ENCODE measurements at regions not wholly inside any gene's neighbourhood (a gene's known extent, or its start where the extent isn't known, plus 50 kb on each side); places are given as distances from the start of the nearest gene placed in this dataset.

DNA sequence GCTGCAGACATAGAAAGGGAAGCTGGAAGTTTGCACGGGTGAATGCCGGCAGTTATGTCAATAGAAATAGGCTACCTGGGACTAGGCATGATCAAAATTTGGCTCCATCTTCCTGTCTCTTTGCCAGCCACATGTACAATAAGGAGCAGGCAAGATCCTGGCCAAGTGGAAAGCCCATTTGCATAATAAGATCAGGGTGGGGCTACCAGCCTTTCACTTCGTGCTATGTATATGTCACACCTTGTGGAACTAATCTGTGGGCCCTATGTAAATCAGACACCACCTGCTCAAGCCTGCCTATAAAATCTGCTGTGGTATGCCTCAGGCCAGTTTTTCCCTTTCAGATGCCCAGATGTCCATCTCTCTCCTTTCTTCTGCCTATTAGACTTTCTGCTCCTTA is 79.3 kb upstream of the DRD2 start:
- DNase-seq (ENCODE audit: low spot score) = no peak

DNA sequence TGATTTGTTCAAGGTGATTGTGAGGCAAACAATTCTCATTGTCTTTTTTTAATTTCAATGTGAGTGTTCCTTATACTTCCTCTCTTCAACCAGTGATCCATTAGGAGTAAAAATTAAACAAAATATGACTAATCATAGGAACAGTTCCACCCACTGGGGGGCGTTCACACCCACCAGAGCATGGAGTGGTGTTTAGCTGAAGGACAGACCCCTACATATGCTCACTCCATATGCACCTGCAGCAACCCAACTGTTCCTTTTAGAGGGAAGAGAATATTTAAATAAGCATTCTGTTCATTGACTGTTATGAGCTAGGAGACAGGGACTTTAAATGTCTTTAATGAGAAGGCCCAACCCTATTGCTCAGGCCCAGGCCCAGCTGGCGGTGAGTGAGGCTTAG is 78.7 kb upstream of the DRD2 start:
- DNase-seq (ENCODE audit: low spot score) = no peak

DNA sequence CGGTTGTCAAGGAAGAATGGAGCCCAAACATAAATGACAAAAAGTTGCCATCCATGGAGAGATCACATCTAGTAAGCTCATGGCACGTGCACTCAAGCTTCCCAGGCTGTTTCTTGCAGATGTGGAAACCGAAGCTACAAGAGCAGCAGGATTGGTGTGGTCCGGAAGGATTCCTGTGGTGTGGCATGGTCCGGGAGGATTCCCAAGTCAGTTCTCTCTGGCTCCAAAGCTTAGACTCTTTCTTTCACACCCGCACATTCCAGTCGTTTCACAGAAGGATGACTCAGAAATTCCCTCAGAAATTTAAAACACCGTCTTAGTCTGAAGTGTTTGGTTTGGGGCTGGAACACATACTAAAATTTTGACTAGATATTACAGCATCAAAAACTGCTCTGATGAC is 78.0 kb upstream of the DRD2 start:
- no peak for DNase-seq (ENCODE audit: low spot score)

DNA sequence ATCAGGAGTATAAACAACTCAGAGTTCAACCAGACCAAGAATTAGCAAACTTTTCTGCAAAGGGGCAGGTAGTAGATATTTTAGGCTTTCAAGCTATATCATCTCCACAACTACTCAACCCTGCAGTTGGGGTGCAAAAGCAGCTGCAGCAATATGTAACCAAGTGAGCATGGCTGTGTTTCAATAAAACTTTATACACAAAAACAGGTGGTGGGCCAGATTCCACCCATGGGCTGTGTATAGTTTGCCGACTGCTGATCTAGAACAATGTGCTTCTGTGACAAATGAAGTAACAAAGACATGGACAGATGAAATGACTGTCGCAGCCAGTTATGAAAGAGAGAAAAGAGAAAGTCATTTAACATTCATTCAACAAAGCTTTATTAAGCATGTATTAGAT is 77.1 kb upstream of the DRD2 start:
- DNase-seq (ENCODE audit: low spot score) = no peak

DNA sequence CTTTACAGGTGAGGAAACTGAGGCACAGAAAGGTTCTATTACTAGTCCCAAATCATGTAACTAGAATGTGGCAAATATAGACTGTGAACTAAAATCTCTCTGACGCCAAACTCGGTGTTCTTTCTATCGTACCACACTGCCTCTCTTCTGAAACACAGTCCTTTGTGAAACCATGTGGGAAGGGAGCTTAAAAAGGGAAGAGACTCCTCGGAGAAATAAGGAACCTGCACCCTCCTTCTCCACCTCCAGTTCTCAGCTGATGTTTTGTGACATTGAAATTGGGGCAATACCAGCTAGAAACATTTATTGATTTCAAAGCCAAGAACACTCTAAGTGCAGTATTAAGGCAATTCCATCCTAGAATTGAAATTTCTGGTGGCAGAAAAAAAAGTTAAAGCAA is 76.4 kb upstream of the DRD2 start:
- no peak for DNase-seq (ENCODE audit: low spot score)

DNA sequence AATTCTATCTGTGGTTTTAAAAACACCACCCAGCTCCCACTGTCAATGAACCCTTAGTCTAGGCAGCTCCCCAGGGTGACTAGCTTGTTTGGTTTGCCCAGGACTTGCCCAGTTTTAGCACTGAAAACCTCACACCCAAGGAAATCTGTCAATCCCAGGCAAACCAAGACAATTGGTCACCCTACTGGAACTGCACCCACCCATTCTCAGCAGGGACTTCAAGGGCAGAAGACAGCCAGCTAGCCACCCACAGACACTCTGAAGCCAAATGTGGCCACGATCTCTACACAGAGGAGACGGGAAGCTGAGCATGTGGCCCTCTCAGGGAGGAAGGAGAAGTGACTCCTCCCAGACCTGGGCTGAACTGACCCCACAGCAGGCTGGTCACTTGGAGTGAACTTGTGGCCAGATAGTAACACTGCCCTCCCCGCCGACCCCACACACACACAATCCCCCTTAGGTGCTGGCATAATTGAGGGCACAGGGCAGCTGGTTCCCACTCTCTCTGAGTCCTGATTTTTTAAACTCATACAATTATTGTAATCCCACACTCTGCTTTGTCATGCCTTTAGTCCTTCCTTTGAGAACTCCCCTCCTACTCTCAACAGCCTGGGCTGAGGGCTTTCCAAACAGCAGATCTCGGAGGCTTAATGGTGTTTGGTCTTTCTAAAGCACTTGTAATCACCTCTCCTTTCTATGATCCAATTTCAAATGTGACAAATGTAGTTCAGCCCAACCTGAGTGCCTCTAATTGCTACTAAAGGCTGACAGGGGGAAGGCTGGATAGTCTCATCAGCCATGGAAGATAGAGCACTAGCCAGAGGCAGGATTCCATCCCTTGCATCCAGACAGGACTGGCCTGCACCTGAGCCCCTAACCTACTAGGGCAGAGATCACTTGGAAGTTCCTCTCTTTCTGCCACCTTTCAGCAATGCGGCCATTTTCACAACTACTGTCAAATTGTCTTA is 74.7 kb upstream of the DRD2 start:
- DNase-seq (ENCODE audit: low spot score) = no peak

DNA sequence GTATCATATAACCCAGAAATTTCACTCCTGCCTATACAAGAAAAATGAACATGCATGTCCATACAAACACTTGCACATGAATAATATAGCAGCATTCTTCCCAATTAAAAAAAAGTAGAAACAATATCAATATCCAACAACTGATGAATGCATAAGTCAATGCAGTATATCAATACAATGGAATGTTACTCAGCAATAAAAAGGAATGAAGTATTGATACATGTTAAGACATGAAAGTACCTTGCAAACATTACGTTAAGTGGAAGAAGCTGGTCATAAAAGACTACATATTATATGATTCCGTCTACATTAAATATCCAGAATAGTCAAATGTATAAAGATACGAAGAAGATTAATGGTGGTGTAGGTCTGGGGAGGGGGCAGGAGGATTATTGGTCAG is 73.9 kb upstream of the DRD2 start:
- DNase-seq (ENCODE audit: low spot score) = no peak

DNA sequence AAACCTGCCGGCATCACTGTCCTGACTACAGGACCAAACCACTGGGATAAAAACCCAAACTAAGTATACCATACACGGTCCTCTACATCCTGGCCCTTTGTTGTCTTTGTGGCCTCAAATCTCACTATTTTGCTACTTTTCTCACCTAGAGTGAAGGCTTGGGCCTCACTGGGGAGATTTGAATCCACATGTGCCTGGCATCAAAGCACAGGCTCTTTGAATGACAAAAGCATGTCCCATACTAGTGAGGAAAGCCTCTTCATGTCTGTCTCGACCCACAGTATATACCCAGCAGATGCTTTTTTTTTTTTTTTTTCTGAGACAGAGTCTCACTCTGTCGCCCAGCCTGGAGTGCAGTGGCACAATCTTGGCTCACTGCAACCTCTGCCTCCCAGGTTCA is 72.5 kb upstream of the DRD2 start:
- no peak for DNase-seq (ENCODE audit: low spot score)

DNA sequence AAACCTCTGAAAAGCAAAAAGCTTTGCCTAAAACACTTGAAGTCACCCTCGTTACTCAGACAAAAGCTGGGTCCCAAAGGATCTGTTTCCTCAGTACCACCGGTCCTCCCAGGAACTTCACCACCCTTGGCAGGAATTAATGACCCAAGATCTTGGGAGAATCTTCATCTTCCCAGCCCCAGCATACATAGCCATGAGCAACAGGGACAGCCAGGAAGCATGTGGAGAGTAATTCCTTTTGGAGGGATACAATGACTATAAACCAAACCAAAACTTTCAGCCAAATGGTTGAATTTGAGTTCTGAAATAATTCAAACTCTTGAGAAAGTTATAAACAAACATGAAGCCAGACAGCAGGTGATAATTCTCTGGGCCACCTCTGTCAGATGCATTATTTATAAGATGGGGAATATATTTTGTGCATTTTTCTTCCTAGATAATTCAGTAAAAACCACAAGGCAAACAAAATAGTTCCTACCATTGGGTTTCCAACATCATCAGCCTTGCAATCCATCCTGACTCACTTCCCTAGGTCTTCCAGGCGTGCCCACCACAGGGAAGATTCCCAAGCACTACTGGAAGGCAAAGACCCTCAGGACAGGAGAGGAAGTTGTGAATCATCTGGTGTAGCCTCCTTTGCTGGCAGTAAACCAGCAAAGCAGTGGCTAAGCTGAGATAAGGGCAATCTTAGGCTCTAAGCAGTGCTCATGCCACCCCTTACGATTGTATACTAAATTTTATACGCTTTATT is 71.7 kb upstream of the DRD2 start:
- DNase-seq (ENCODE audit: low spot score) = no peak

DNA sequence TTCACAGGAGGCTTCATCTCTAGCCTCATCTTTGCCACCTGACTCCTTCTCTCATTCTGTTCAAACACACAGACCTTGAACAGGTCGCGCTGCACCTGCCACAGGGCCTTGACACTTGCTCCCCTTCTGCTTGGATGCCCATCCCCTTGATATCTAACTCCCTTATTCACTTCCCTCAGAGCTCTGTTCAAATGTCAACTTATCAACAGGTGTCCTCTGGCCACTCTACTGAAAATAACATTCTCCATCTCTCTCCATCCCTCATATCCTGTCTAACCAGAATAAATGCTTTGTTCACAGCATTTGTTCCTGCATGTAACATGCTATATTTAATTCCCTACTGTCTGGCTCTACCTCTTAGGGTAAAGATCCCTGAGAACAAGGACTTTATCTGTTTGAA is 67.2 kb upstream of the DRD2 start:
- no peak for DNase-seq (ENCODE audit: low spot score)

DNA sequence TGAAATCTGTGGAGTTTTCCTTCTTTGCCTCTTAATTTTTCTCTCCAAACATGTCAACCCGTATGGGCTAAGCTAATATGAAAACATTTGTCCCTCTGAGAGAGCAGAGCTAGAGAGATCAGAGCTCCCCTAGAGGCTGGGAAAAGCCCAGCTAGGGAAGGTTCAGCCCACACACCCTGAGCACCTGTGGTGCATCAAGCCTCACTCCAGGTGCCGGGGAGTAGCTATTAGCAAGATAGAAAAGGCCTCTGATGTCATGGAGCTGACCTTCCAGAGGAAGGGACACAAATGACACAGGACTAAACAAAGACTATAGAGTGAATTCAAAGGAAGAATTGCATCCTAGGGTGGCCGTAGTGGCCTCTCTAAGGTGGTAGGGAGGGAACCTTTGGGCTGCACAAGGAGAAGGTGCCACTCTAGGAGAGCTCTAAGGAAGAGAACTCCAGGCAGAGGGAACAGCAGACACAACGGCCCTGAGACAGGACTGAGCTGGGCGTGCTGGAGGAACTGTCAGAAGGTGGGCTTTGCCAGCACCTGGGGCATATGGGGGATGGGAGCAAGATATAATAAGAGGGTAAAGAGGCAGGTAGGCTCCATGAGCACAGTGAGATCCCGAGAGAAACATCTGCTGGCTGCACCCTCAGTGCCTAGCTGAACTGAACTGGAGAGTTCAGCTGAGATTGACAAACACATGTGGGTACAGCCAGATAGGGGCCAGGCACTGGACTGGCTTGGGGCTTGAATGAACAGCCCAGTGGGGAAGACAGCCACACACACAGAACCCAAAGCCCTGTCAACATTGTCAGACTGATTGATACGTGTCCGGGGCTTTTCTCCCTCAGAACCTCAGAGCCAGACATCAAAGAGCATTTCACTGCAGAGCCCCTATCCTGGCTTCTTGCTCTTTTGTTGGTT is 65.5 kb upstream of the DRD2 start:
- no peak for DNase-seq (ENCODE audit: low spot score)

DNA sequence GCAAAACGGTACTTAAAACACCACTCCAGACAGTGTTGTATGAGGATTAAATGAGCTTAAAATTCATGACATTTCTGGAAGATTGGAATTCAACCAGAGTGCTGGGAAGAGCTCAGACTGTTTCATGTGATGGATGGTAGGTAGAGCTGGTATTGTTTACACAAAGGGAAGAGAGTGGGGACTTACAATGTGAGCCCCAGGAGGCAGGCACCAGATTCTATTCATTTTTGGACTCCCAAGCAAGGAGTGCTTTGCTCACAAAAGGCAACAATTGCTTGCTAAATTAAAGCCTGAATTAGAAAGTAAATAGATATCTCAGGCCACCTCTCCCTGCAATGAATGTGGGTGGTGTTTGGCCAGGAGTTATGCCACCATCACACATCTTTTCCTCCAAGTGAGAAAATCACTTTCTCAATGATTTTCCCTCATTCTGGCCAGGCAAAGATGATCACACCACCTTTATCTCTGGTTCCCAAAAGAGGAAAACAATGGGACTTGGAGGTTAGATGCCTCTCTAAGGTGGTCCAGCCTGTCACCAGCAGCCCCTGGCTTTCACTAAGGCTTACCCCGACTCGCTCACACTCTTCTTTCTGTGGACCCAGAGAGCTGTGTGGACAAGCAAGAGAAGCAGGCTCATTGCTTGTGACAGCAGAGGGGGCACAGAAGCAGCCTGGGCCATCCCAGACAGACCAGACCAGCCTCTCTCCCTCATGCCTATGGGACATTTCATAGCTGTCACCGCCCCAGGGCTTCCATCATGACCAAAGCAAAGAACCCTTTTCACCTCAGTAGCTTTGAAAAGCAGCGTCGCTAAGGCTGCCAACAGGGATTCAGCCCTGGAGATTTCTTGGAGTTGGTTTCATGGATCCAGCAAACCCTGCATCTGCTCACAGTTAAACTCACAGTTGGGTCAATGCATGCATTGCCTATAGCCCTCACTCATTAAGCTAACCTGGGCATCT is 63.5 kb upstream of the DRD2 start:
- no peak for DNase-seq (ENCODE audit: low spot score)

DNA sequence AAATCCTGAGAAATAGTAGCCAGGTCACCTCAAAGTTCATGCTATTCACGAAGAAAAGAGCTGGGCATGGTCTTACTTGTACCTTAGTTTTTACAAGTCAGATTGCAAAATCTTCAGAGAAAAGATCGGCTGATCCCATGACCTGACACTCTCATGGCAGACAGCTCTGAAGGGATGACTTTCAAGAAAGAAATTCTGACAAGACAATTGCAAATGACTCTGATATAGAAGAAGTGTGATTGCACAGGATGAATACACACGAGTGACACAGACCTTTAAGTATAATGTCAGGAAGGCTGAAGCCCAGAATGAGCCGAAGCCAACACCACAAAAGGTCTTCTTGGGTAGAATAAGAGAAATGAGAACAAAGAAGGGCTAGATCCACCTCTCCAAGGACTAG is 59.4 kb upstream of the DRD2 start:
- DNase-seq (ENCODE audit: low spot score) = no peak

DNA sequence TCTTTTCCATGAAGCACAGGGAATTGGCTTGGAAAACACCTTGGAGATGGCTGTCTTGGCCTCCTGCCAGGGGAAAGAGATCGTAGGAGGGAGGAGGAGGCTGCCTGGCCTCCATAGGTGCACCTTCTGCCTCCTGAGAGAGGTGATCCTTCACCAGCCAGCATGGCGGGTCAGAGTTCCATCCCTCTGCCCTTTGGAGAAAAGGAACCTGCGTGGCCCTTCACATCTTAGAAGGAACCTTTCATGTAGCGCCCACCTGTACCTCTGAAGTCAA is 58.2 kb upstream of the DRD2 start:
- DNase-seq (ENCODE audit: low spot score) = no peak

DNA sequence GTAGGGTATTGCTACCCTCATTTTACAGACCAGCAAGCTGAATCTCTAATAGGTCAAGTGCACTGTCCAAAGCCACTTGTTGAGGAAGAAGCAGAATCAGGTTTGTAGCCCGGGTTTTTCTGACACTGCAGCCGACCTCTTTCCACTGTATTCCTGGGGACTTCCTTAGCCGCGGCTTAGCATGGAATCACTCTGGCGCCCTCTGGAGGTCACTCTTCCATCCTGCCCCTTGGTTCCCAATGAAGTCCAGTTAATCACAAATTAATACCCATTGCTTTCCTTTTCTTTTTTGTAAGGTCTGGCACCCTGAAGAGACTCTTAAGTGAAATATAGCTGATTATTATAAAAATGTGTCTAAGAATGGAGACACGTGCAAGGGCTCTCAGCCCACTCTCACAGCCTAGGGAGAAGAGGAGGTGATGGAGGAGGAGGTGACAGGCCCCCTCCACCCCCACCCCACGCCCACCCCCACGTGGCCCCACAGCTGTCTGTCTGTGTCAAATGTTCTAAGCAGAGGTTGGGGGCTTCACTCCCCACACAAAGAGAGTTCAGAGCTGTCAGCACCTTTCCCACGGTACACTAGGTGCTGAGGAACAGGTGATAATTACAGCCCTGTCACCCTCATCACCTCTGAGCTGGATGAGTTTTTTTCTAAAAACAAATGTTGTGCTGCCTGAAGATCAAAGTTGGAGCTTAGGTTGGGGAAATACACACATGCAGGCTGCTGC is 57.7 kb upstream of the DRD2 start:
- DNase-seq (ENCODE audit: low spot score) = peak; percentile 76

DNA sequence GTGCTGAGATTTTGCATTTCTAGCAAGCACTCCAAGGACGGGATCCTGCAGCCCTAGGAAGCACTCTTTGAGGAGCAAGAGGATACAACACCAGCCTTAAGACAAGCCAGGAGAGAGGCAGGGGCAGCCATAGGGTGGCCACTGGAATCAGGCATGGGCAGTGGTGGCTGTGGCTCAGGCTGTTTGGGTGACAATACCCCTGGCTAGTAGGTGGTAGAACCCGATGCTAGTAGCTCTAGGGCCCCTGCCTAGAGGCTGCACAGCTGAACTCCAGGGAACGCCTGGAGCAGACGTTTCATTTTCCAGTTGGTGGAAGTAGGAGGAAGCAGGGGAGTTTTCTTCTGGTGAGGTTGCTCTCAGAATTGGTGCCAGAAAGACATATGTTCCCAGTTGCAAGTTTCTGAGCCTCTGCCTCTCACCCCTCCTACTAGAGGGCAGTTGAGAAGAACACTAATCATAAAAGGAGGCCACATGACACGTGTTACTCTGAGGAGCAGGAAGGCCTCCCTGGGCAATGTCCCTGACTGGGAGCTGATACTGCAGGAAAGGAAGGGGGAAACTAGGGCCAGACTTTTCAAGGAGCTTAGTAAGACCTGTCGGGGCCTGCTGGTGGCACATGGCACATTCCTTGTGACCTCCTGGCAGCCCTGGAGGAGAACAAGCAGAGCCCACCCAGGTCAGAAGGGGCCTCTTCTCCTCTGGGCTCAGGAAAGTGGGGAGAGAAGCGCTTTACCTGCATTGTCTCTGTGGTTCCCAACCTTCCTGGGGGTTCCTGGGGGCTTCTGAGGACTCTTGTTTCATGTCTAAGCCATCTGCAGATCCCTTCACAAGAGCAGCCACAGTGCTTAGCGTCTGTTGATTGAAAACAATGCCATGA is 56.6 kb upstream of the DRD2 start:
- DNase-seq (ENCODE audit: low spot score) = no peak

DNA sequence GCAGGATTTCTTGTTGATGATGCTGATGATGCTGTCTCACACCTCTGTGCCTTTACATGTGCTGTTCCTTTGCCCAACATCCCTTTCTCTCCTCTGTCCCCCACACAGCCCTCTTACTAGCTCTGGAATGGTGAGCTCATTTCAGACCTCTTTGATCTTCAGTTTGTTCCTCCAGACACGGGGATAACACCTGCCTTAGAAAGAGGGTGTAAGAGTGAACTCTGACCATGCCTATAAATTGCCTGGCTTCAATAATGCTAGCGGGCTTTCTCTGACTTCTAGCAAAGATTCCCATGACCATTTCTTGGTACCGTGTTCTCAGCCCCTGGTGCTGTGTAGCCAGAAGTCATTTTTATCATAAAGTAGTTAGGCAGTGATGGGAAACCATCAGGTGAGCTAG is 55.9 kb upstream of the DRD2 start:
- no peak for DNase-seq (ENCODE audit: low spot score)

DNA sequence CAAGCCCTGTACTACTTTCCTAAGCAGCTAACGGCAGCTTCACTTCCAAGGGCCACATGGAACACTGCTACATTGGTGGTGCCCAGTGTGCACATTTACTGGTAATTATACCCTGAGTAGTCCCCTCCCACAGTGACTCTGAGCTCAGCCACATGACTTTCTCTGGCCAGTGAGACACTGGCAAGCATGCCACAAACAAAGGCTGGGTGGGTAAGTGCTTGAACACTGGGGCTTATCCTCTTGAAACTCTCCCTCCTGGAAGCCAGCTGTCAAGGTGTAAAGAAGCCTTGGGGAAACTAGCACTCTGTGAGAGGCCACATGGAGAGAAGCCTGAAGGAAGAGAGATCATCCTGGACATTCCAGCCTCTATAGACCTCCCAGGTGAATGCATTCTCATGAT is 54.4 kb upstream of the DRD2 start:
- no peak for DNase-seq (ENCODE audit: low spot score)

DNA sequence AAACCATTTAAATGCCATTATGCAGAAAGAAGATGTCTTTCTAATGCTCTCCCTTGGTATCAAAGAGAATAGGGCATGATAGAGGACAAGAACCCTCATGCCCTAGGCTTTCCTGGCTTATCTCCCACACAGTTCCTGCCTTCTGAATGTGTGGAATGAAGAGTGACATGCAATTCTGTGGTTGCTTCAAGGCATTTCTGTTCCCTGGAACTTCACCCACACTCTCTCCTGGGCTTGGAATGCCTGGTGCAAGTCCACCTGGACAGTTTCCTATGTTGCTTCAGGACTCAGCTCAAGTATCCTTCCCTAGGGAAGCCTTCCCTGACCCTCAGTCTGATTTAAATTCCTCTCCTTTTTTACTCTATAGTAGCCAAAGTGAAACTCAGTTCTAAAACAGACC is 53.8 kb upstream of the DRD2 start:
- no peak for DNase-seq (ENCODE audit: low spot score)

DNA sequence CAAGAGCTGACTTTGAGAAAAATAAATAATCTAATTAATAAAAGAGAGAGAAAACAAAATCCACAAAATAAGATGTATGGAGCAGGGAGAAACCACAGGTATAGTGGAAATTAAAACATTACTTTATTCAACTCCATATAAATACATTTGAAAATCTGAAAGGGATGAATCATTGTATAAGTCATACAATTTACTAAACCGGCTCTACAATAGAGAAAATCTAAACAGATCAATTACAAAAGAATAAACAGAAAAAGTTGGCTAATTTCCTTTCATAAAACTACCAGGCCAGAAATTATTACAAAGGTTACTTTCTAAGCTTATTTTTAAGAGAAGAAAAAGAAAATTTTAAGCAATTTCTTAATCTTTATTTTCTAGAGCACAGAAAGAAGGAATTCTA is 51.3 kb upstream of the DRD2 start:
- DNase-seq (ENCODE audit: low spot score) = no peak
